MM.1S (cell line): ENCODE measurements at regions not wholly inside any gene's neighbourhood (a gene's known extent, or its start where the extent isn't known, plus 50 kb on each side); places are given as distances from the start of the nearest gene placed in this dataset.
A peak's percentile ranks its signal among the peaks of the same experiment; 100 is the strongest.

ENCODE experiments used
- DNase-seq: peaks from one replicate; pipeline ENCODE4 v3.0.0-alpha.2; 2015
- H2AFZ ChIP-seq: fragments of 300-600 bp; sonication (generic); 2 replicates; pipeline ENCODE4 v1.6.0; 2016; ENCODE audit warnings: antibody characterized with exemption, low read length
- H3F3A ChIP-seq: fragments of 300-600 bp; sonication (generic); 2 replicates; pipeline ENCODE4 v1.6.1; 2016; ENCODE audit warnings: mild to moderate bottlenecking, antibody characterized with exemption, low read length, moderate library complexity, mixed read lengths; ENCODE audit not compliant: insufficient read depth
- H3K27ac ChIP-seq: fragments of 300-600 bp; sonication (generic); 2 replicates; pipeline ENCODE4 v1.5.1; 2016; ENCODE audit warnings: mild to moderate bottlenecking, low read length
- H3K27me3 ChIP-seq: fragments of 300-600 bp; sonication (generic); replicated peaks from 2 replicates; pipeline ENCODE4 v1.6.0; 2016; ENCODE audit warnings: low read length; ENCODE audit not compliant: insufficient read depth
- H3K36me3 ChIP-seq: fragments of 300-600 bp; sonication (generic); replicated peaks from 2 replicates; pipeline ENCODE4 v1.6.1; 2016; ENCODE audit warnings: mild to moderate bottlenecking, low read length, mixed read lengths; ENCODE audit not compliant: insufficient read depth
- H3K4me1 ChIP-seq: fragments of 300-600 bp; sonication (generic); 2 replicates; pipeline ENCODE4 v1.6.1; 2016; ENCODE audit warnings: low read length, mixed read lengths
- H3K4me2 ChIP-seq: fragments of 300-600 bp; sonication (generic); 2 replicates; pipeline ENCODE4 v1.6.0; 2016; ENCODE audit warnings: low read depth, low read length
- H3K4me3 ChIP-seq: fragments of 300-600 bp; sonication (generic); 2 replicates; pipeline ENCODE4 v1.5.1; 2016; ENCODE audit warnings: low read length, mixed read lengths
- H3K79me2 ChIP-seq: fragments of 300-600 bp; sonication (generic); 2 replicates; pipeline ENCODE4 v1.6.1; 2016; ENCODE audit warnings: mixed run types, low read length, mixed read lengths
- H3K9ac ChIP-seq: fragments of 300-600 bp; sonication (generic); 2 replicates; pipeline ENCODE4 v1.6.1; 2016; ENCODE audit warnings: low read length, mixed read lengths
- H3K9me2 ChIP-seq: fragments of 300-600 bp; sonication (generic); replicated peaks from 2 replicates; pipeline ENCODE4 v1.6.1; 2016; ENCODE audit warnings: mild to moderate bottlenecking, low read length, mixed read lengths; ENCODE audit not compliant: insufficient read depth
- H3K9me3 ChIP-seq: fragments of 300-600 bp; sonication (generic); replicated peaks from 2 replicates; pipeline ENCODE4 v1.6.1; 2016; ENCODE audit warnings: mild to moderate bottlenecking, low read length, mixed read lengths; ENCODE audit not compliant: insufficient read depth
- H4K20me1 ChIP-seq: fragments of 300-600 bp; sonication (generic); 2 replicates; pipeline ENCODE4 v1.6.1; 2016; ENCODE audit warnings: mild to moderate bottlenecking, low read length, moderate library complexity, mixed read lengths; ENCODE audit not compliant: insufficient read depth
- CTCF ChIP-seq: fragments of 300-600 bp; sonication (generic); IDR thresholded peaks from 2 replicates; pipeline ENCODE4 v1.5.1; 2016; ENCODE audit warnings: antibody characterized with exemption, low read length, mixed read lengths
- EZH2 ChIP-seq: fragments of 300-600 bp; sonication (generic); optimal IDR thresholded peaks from 2 replicates; pipeline ENCODE3; 2017; ENCODE audit warnings: low read depth, mild to moderate bottlenecking, antibody characterized with exemption, low read length, mixed read lengths
- EZH2phosphoT487 ChIP-seq: fragments of 300-600 bp; sonication (generic); IDR thresholded peaks from 2 replicates; pipeline ENCODE4 v1.6.1; 2018; ENCODE audit warnings: antibody characterized with exemption, low read length

DNA sequence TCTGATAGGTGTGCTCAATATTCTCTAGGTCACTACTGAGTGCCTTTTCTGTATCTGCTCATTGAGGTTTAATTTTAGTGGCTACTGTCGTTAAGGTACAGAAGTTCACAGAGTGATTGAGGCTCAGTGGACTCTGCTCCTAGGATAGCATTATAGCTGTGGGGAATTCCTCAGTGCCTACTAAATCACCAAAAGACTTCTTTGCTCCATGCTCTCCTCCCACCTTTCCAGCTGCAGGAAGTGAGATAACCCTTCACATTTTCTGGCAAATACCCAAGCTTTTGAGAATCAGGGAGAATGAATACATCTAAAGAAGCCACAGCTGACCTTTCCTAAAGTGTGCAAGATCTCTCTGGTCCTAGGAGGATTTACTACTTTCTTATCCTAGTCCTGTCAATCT, 95.2 kb upstream of the FSIP2 start:
- Histone ChIP-seq H3K27me3 (no peaks in the 10 kb centered on the region), H3K79me2 (no peaks in the 10 kb centered on the region), H3K9ac (no peak overlapping the region), H3K4me3 (no peak overlapping the region), H2AFZ (no peak overlapping the region), H3K4me1 (peaks cover 30% of the 10 kb centered on the region), H3F3A (peaks cover 20% of the 10 kb centered on the region), H3K9me2 (no peaks in the 10 kb centered on the region), H3K27ac (no peak overlapping the region), H3K9me3 (no peaks in the 10 kb centered on the region), H3K4me2 (no peak overlapping the region), H3K36me3 (no peaks in the 10 kb centered on the region), H4K20me1 (no peaks in the 10 kb centered on the region)
- DNase-seq = no peak
- TF ChIP-seq EZH2 (no peak), CTCF (no peak), EZH2phosphoT487 (no peak)

GRCh38 chr2:185644828-185645227, 93.8 kb upstream of the FSIP2 start:
- Histone ChIP-seq H4K20me1 (no peaks in the 10 kb centered on the region), H3K79me2 (no peaks in the 10 kb centered on the region), H3K4me3 (peak overlapping the region; percentile 4; the same call in 1 of the 2 replicates), H3K9ac (peak overlapping the region; percentile 4; the same call in 1 of the 2 replicates), H3F3A (peaks cover 7% of the 10 kb centered on the region), H3K36me3 (no peaks in the 10 kb centered on the region), H3K27me3 (no peaks in the 10 kb centered on the region), H2AFZ (no peak overlapping the region), H3K4me1 (peaks cover 21% of the 10 kb centered on the region), H3K4me2 (peak overlapping the region; percentile 48), H3K9me2 (no peaks in the 10 kb centered on the region), H3K9me3 (no peaks in the 10 kb centered on the region), H3K27ac (peak overlapping the region; percentile 34; the same call in 1 of the 2 replicates)
- DNase-seq = peak; percentile 48
- TF ChIP-seq EZH2phosphoT487 (no peak), EZH2 (no peak), CTCF (no peak)

- Histone ChIP-seq H3K4me1 (peaks cover 14% of the 10 kb centered on the region), H3K4me3 (peak overlapping the region; percentile 4; the same call in 1 of the 2 replicates), H3K27me3 (no peaks in the 10 kb centered on the region), H3K4me2 (peak overlapping the region; percentile 48; the same call in 1 of the 2 replicates), H2AFZ (no peak overlapping the region), H3K9ac (peak overlapping the region; percentile 4; the same call in 1 of the 2 replicates), H3K9me2 (no peaks in the 10 kb centered on the region), H3F3A (no peaks in the 10 kb centered on the region), H3K27ac (peak overlapping the region; percentile 34; the same call in 1 of the 2 replicates), H3K9me3 (no peaks in the 10 kb centered on the region), H3K36me3 (no peaks in the 10 kb centered on the region), H4K20me1 (no peaks in the 10 kb centered on the region), H3K79me2 (no peaks in the 10 kb centered on the region)
- no peak for DNase-seq
- no peak for TF ChIP-seq EZH2
- TF ChIP-seq EZH2phosphoT487 = no peak
Observed at GRCh38 chr2:185645529-185645928, 93.1 kb upstream of the FSIP2 start.

- TF ChIP-seq EZH2phosphoT487 (no peak), CTCF (no peak), EZH2 (no peak)
- H3K9me3 ChIP-seq = no peaks in the 10 kb centered on the region
Observed at GRCh38 chr2:185658750-185659149, 79.9 kb upstream of the FSIP2 start.

More at GRCh38 chr2:185658750-185659149, 79.9 kb upstream of the FSIP2 start:
- H3K9ac ChIP-seq = no peak overlapping the region
- no peaks in the 10 kb centered on the region for H3K9me2 ChIP-seq
- no peak overlapping the region for H3K4me3 ChIP-seq
- H3K4me2 ChIP-seq = no peak overlapping the region
- no peak overlapping the region for H3K27ac ChIP-seq
- H2AFZ ChIP-seq = no peak overlapping the region
- no peaks in the 10 kb centered on the region for H3K36me3 ChIP-seq
- H3K79me2 ChIP-seq = no peaks in the 10 kb centered on the region
- no peaks in the 10 kb centered on the region for H4K20me1 ChIP-seq
- no peak for DNase-seq
- H3K27me3 ChIP-seq = no peaks in the 10 kb centered on the region
- 0 out of 2 replicates have a peak, but pooled peaks cover under 1% of the 10 kb centered on the region for H3K4me1 ChIP-seq
- H3F3A ChIP-seq = no peaks in the 10 kb centered on the region
